Left forelimb (tissue), 1 donor: ENCODE measurements at regions not wholly inside any gene's neighbourhood (a gene's known extent, or its start where the extent isn't known, plus 50 kb on each side); places are given as distances from the start of the nearest gene placed in this dataset.

Experiments
- DNase-seq: peaks from one replicate; pipeline ENCODE4 v3.0.0-alpha.2; 2018; ENCODE audit warnings: low spot score

- DNase-seq, result no peak
Observed at GRCh38 chr18:23386317-23386716, 66.8 kb upstream of the RIOK3 start.

GRCh38 chr18:23387265-23387664, 65.8 kb upstream of the RIOK3 start:
- no peak for DNase-seq

- DNase-seq, result no peak
Observed at GRCh38 chr18:23388357-23388756, 64.7 kb upstream of the RIOK3 start.

- DNase-seq, result no peak
Observed at GRCh38 chr18:23391156-23391555, 61.9 kb upstream of the RIOK3 start.

- DNase-seq, result no peak
Observed at GRCh38 chr18:23397907-23398306, 55.2 kb upstream of the RIOK3 start.

- DNase-seq, result no peak
Observed at GRCh38 chr18:23398401-23398800, 54.7 kb upstream of the RIOK3 start.

DNA sequence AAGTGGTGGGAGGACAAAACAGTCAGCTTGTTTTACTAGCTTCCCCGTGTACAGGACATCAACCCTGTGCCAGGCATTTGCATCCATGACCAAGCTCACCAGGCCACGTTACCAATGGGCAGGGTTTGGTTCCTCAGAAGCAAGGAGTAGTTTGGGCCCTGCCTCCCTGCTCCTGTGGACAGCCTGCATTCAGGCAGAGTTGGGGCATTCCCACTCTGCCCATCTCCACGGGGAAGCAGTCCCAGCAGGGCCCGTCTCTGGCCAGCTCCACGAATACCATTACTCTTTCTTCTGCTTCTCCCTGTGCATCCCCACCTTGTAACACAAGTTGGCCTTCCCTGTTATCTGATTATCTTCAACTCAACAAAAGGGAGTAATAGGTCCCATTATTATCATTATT, 54.0 kb upstream of the RIOK3 start:
- DNase-seq, result no peak

GRCh38 chr18:23400918-23401317, 52.2 kb upstream of the RIOK3 start:
- no peak for DNase-seq

DNA sequence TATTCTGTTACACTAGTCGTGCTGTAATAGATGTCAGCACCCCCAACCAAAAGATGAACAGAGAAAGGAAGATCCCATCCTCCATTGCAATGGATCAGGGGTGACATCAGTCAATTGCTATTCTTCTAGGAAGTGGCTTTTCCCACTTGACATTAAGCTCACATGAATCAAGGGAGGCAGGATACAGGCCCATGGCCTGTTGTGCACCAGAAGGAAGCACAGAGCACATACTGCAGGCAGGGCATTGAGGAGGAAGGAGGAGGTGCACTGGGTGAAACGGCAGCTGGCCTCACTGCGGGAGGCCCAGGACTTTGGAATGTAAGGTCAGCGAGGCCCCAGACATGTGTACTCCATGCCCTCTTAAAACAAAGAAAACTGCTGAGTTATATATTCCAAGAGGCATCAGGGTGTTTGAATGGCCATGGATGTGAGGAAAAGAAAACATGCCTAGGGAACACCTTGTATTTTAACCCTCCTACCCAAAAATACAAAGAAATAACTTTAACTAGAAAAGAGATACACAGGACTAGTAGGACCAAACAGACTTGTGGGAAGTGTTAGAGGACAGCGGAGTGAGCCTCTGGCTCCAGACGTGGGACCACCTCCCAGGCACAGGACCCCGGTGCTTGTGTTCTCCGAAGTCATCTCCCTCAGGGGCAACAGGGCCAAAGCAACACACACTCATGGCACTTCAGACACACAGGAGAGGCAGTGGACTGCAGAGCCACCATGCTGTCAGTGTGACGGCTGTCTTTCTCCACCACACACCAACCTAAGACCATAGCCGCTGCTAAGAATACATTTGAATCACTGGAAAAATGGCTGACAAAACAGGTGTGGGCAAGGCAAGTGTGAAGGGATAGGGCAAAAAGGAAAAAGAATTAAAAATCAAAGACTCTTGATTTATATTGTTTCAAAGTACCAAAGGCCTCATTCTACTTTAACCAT, 51.4 kb upstream of the RIOK3 start:
- no peak for DNase-seq
